HG03025 (cell line): ENCODE measurements at regions not wholly inside any gene's neighbourhood (a gene's known extent, or its start where the extent isn't known, plus 50 kb on each side); places are given as distances from the start of the nearest gene placed in this dataset.
"Not testable (repeated sequence)": the region's sequence is repeated elsewhere in the genome, so short reads cannot be mapped to it uniquely, and the experiment has no call there.

Experiments
- ATAC-seq: cut with Tn5 transposase; IDR thresholded peaks from one replicate; pipeline ENCODE4 v1.9.1; 2021; ENCODE audit warnings: mild to moderate bottlenecking, moderate library complexity; ENCODE audit not compliant: unreplicated experiment, low FRiP score

DNA sequence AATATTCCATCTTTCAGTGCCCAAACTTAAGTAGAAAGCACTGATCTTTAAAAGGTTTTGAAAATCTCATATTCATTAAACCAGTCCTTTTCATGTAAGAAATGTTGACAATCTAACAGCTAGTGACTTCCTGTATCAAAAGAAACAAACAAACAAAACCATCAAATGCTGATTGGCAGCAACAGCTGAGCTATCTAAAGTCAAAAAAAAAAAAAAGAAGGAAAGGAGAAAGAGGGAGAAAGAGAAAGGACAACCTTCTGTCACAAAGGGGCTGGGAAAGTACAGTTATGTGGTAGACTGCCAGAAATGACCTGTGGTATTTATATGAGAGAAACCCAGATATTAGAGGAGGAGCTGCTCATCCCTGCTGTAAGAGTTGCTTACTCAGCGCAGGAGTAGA is 614.6 kb upstream of the SMIM31 start:
- no peak for ATAC-seq

GRCh38 chr4:164141755-164142375 is 612.1 kb upstream of the SMIM31 start:
- not testable (repeated sequence) for ATAC-seq

DNA sequence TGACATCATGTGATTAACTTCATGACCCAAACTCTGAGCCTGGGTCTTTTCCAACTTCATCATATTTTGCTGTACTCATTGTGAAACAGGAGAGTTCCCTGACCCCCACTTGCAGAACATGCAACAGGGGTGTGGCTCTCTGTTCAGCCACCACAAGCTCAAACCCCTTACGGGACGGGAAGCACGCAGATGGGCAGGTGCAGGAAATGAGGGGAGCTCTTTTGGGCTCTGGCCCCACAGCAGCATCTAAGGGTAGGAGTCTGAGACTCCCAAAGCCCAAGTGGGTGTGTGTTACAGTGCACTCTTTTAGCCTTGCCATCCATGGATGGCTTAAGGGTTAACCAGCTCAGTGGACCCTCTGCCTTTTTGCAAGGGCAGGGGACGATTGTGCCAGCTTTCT is 599.5 kb upstream of the SMIM31 start:
- ATAC-seq = no peak

DNA sequence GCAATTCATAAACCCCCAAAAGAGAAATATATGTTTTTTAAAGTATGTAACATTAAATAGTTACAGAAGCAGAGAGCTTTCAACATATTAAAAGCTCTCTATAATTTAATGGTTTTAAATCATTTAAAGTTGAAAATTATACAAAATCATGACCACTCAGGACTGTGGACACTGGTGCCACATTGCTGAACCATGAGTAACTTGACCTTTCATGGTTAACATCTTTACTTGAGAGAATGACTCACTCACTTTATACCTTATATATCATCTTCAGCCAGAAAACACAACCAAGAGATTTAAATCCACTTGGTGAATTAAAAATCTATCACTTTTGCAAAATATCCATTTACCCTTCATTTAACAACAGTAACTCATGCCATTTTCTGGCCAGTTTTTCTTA is 584.3 kb upstream of the SMIM31 start:
- no peak for ATAC-seq

DNA sequence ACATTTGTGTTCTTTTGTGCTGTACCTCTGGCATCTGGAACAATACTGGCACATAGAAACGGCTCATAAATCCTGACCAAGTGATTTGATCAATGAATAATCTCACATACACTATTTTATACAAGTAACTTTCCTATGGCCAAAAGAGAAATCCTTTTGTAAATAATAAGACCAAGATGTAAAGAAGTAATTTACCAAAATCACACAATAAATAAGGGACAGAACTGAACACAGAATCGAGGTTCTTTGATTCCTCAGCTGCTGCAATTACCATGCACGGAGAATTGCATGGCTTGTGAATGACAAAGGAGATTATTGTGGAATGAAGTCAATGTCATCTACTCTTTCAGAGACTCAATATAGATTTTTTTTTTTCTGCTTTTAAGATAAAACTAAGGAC is 576.8 kb upstream of the SMIM31 start:
- ATAC-seq = no peak

DNA sequence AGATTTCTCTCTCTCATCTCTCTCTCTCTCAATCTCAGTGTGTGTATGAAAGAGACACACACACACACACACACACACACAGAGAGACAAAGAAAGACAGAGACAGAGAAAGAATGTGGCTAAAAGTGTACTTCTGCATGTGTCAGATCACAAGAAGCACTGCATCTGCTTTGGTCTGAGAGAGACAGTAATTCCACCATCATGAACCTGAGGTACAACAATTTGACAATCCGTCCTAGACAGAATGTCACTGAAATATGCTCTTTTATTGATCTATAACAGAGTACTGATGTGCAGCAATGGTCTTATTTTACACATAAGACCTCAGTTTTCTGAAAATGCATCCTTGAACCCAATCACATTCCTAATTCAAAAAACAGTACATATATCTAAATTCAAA is 576.2 kb upstream of the SMIM31 start:
- no peak for ATAC-seq

- no peak for ATAC-seq
These were observed 565.7 kb upstream of the SMIM31 start for GRCh38 chr4:164188236-164188635.

DNA sequence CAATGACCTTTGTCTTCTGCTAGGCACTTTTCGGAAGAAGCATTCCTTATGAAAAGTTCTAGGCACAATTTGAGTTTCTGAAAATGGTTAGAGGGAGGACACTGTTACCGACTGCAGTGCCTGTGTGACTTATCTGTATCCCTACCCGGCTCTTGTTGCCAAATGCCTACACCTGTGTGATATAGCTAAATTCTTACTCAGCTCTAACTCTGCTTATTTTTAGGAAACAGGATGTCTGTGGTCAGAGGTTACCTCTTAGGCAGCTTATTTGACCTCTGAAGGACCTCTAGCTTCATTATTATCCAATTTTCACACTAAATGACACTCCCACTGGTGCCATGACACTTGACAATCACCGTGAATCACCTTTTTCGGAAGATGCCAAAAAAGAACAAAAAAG is 561.1 kb upstream of the SMIM31 start:
- ATAC-seq = no peak

GRCh38 chr4:164193676-164194075 is 560.3 kb upstream of the SMIM31 start:
- no peak for ATAC-seq

GRCh38 chr4:164197556-164197955 is 556.4 kb upstream of the SMIM31 start:
- no peak for ATAC-seq

GRCh38 chr4:164203476-164203875 is 550.5 kb upstream of the SMIM31 start:
- ATAC-seq = no peak

DNA sequence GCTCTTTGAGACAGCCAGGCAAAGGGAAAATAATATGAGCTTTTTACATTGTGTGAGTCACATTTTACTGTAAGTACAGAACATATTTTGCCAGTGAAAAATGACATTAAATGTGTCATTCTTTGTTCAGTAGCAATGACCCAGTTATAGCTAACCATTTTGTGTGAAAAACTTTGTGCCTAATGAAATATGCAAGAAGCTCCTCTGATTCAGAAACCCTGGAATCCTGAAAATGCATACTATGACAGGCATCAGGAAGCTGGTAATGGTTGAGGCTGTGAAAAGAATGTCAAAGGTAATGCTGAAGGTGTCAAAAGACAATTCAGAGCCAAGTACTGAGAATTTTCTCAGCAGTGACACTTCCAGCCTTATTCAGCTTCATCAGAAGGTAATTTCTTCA is 549.5 kb upstream of the SMIM31 start:
- no peak for ATAC-seq

- ATAC-seq = no peak
These were observed 546.5 kb upstream of the SMIM31 start for GRCh38 chr4:164207460-164207859.

DNA sequence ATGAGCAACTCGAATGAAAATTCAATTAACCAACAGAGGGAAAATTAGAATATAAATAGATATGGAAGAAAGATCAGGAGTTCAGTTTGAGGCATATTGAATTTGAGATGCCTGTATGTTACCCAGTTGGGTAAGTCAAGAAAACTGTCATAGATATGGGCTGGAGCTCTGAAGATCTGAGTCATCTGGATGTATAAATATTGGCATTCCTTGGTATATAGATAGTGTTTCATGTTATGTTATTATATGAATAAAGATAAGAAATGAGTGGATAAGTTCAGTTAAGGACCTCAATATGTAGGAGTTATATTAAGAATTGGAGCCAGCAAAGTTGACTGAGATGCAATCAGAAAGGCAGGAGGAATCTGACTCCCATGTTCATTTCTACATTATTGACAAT is 543.6 kb upstream of the SMIM31 start:
- ATAC-seq = no peak

DNA sequence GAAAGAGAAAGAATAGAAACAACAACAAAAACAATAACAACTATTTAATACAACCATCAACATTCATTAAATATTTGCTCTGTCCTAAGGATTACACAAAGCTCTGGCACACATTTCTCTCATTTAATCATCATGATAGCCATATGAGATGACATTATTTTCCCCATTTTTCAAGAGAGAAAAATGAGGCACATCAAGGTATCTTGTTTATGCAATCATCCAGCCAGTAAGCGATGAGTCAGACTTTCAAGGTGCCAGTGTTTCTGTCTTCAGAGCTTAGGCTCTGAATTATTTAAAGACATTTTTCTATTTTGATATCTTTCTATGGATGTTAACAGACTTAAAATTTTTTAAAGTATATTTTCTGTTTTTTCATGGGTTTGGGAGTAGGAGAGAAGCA is 541.8 kb upstream of the SMIM31 start:
- ATAC-seq = no peak

DNA sequence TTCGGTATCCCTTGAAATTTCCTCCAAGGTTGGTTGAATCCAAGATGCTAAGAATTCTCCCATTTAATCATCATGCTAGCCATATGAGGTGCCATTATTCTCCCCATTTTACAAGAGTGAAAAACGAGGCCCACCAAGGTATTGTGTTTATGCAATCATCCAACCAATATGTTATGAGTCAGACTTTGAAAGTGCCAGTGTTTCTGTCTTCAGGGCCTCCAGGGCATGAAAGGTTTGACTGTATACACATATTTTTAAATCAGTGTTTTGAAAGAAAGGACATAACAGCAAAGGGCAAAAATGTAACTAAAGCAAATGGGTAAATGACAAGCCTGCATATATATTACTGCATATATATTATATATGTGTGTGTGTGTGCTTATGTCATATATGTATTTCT is 541.2 kb upstream of the SMIM31 start:
- ATAC-seq = no peak

- ATAC-seq = no peak
These were observed 538.7 kb upstream of the SMIM31 start for GRCh38 chr4:164215113-164215741.

GRCh38 chr4:164221631-164222030 is 532.3 kb upstream of the SMIM31 start:
- no peak for ATAC-seq

GRCh38 chr4:164224871-164225270 is 529.1 kb upstream of the SMIM31 start:
- no peak for ATAC-seq

GRCh38 chr4:164229255-164229654 is 524.7 kb upstream of the SMIM31 start:
- ATAC-seq = no peak

DNA sequence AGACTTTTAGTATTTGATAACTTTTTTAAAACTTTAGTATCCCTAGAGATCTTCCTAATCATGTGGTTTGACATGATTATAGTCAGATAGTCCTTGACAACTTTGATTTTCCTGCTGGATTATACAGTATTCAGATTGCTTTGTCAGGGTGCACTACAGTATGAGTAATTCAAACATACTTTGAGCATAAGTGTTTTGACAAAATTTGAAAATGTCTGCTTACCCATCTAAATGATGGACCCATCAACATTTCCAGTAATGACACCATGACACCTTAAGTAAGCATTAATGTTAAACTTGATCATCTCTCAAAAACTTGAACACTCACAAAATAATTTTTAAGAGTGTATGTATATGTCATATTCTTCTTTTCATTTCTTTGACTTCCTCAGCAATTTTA is 514.5 kb upstream of the SMIM31 start:
- no peak for ATAC-seq

DNA sequence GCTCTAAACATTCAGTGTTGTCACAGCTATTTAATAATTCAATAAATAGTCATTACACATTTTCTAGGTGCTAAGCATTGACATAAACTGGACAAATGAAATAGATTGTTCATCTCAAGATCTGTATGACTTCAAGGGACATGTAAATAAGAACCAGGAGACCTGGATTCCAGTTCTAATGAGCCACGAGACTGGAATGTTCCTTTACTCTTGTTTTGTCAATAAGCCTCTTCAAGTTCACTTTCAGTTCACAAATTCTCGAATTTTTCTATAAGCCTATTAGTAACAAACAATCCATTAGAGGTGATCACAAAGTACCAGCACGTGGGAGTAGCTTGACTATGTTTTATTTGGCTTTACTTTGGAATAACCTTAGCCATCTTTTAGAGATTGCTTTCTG is 514.0 kb upstream of the SMIM31 start:
- no peak for ATAC-seq

DNA sequence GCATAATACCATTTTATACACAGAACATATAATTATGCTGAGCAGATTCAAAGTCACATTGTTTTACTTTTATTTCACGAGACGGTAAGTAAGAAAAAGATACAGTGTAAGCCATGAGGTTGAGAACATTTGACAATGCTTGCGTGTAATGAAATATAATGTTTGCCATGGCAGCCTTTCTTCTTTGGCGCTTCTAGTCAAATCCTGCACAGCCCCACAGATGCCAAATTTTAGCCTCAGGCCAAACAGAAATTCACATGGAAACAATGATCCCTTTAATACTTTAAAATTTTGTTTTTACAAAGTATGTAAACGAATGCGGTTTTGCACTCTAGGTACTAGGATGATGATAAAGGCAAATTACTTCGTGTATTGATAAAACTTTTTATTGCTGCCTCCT is 502.7 kb upstream of the SMIM31 start:
- no peak for ATAC-seq
